Left renal cortex interstitium (tissue), 4 donors: ENCODE measurements at regions not wholly inside any gene's neighbourhood (a gene's known extent, or its start where the extent isn't known, plus 50 kb on each side); places are given as distances from the start of the nearest gene placed in this dataset.
"Not testable (repeated sequence)": the region's sequence is repeated elsewhere in the genome, so short reads cannot be mapped to it uniquely, and the experiment has no call there.

Experiments
- DNase-seq, 4 donors: peaks; one replicate each; pipeline ENCODE4 v3.0.0-alpha.2; 2013; ENCODE audit warnings: low read depth in 4 of 4, low spot score in 2 of 4, missing footprints in 1 of 4

DNA sequence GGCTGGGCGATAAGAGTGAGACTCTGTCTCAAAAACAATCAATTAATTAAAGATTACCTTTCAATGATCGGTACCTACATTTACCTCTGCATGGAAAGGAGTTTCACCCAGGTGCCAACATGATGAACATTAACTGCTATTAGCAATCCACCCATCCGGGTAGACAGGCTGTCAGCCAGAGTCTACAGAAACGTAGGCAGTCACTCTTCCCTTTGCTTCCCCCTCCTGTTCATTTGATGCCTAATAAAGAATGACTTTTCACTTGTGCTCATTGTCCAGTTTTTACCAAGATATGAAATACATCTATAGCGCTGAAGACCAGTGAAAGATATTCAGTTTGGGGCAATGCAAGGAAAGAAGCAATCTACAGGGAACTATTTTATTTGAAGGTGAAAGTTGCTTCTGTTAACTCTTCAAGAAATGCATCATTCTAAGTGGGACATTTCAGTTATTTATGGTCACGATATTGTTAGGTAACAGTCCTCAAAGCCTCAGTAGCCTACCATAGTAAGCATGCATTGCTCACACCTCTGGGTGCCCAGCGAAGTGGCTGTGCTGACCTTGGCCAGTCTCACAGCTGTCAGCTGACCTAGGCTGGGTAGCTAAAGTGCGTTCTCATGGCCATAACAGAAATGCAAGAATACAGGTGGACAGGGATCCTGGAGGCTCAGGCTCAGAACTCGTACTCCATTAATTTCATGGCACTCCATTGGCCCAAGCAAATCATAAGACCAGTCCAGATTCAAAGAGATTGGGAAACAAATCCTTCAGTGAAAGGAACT is 87.2 kb upstream of the DMRT1 start:
- DNase-seq, result no peak

GRCh38 chr9:755454-756381 is 85.8 kb upstream of the DMRT1 start:
- no peak for DNase-seq

DNA sequence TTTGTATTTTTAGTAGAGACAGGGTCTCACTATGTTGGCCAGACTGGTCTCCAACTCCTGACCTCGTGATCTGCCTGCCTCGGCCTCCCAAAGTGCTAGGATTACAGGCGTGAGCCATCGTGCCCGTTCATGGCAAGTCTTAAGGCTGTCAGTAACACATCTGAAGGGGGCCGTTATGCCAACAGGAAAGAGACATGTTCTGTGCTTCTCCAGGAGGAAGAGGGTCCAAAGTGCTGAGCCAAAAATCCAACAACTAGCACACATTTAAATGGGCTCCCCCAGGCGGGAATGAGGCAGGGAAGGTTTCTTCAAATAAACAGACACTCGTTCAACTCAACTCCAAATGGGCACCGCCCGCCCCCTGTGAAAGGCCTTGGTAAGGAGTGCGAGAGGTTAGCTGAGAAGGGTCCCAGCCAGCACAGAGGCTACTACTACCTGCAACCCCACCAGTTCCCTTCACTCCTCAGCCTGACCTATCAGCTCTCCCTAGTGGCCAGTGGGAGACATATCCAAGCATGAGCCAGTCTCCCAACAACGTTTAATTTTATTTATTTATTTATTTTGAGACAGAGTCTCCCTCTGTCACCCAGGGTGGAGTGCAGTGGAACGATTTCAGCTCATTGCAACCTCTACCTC is 84.1 kb upstream of the DMRT1 start:
- DNase-seq, result no peak

GRCh38 chr9:758146-758545 is 83.4 kb upstream of the DMRT1 start:
- DNase-seq, result no peak

- no peak for DNase-seq
These were observed 82.0 kb upstream of the DMRT1 start for GRCh38 chr9:759541-759940.

DNA sequence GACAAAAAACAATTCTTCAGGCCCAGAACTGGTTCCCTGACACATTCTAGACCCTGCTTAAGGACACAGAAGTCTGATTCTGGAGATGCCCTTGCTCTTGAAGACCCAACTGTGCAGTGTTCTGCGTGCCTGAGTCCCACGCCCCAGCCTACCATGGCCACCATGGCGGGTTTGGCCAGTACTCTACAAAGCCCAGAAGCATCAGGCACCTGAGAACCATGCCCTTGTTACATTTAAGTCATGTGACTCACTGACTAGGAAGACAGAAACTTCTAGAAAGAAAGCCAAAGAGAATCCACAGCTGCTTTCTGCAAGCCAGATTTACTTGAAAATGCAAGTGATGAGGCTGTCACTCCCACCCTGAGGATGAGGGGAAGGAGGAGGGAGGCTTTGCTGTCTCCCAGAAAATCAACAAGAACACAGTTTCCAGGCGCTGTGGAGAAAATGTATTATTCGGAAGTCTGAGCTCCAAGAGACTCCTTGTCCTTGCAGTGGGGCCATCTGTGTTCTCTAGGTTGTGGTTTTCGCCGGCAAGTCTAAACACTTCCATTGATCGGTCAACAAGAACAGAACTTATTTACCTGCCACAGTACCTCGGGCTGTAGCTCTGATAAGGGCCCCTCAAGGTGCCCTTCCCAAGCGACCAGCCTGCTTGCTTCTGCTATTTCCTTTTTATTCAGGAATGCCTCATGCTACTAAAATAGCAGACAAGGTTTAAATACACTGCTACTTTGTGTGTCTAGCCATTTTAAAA is 81.3 kb upstream of the DMRT1 start:
- DNase-seq, result no peak

DNA sequence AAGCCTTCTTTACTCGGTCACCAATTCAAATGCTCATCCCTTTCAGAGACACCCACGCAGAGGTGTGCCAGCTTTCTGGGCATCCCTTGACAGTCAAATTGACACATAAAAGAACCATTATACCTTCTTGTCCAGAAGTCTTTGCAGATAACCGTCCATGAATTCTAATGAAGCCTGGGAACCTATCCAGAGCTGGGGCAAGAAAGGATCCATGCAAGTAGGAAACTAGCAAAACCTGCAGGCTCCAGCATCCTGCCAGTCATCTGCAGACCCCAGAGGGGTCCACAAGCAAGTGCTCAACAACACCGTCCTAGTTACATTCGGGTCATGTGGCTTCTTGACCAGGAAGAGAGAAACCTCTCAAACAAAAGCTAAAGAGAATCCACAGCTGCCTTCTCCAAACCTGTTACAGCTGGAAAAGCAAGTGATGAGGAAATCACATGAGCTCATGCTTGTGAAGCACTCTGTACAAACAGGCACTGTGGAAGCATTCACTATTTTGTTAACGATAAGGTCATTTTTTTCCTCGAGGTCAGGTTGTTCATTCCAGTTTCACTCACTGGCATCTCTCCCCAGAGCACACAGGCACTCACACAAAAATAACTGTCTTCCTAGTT is 80.2 kb upstream of the DMRT1 start:
- no peak for DNase-seq

- DNase-seq, result no peak
These were observed 79.5 kb upstream of the DMRT1 start for GRCh38 chr9:761793-762560.

GRCh38 chr9:763692-764091 is 77.8 kb upstream of the DMRT1 start:
- DNase-seq, result no peak

DNA sequence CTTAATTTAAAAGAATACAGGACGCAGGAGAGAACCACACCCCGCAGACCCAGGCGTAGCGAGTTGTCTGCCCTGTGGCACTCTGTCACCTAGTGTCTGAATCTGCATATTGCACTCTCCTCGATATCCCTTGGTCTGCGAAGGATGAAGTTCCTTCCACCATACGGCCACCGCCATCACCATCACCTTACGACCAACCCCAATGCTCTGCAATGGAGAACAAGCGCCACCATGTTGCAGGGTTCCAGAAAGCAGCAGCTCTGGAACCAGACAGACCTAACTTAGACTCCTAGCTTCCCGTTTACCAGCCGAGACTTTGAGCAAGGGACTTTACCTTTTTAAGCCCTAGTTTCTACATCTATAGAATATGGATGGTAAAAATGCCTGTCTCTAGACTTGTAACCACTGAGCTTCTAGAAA is 77.4 kb upstream of the DMRT1 start:
- DNase-seq, result peak in 3 of 4 donors; percentile 24 to 44 (median 26)

GRCh38 chr9:764986-765385 is 76.5 kb upstream of the DMRT1 start:
- no peak for DNase-seq

DNA sequence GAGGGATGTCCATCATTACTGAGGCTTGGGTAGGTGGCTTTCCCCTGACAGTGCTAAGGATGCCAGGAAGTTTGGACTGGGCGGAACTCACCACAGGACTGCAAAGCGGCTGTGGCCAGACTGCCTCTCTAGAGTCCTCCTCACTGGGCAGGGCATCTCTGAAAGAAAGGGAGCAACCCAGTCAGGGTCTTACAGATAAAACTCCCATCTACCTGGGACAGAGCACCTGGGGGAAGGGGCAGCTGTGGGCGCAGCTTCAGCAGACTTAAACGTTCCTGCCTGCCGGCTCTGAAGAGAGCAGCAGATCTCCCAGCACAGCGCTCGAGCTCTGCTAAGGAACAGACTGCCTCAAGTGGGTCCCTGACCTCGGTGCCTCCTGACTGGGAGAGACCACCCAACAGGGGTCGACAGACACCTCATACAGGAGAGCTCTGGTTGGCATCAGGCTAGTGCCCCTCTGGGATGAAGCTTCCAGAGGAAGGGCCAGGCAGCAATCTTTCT is 74.4 kb upstream of the DMRT1 start:
- DNase-seq, result not testable (repeated sequence)

DNA sequence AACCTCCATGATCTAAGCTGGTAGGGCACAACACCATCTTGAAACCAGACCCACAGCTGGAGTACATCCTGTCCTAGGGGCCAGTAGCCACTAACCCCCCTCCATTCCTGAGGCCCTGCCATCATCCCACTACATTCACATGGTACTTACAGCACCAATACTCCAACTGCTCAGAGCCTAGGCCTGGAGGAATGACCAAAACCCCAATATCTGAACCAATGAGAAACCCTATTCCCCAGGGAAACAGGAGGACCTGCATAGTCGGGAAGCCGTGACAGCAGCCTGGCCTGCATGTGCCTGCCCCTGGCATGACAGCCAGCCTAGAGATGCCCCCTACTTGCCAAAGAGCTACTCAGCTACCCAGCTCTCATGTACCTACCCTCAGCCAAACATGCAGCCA is 65.4 kb upstream of the DMRT1 start:
- no peak for DNase-seq

GRCh38 chr9:777978-778377 is 63.5 kb upstream of the DMRT1 start:
- no peak for DNase-seq

GRCh38 chr9:784202-784601 is 57.3 kb upstream of the DMRT1 start:
- no peak for DNase-seq

- DNase-seq, result no peak
These were observed 56.6 kb upstream of the DMRT1 start for GRCh38 chr9:784916-785315.

GRCh38 chr9:785997-786396 is 55.5 kb upstream of the DMRT1 start:
- DNase-seq, result no peak

DNA sequence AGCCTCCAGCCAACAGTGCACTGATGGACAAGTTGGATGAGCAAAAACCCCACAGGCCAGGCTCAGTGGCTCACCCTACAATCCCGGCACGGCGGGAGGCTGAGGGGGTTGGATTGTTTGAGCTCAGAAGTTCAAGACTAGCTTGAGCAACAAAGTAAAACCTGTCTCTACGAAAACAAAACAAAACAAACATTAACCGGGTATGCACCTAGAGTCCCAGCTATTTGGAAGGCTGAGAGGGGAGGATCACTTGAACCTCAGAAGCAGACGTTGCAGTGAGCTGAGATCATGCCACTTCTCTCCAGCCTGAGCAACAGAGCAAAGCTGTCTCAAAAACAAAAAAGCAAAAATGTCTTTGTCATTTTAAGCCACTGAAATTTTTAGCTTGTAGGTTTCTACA is 55.1 kb upstream of the DMRT1 start:
- DNase-seq, result no peak

DNA sequence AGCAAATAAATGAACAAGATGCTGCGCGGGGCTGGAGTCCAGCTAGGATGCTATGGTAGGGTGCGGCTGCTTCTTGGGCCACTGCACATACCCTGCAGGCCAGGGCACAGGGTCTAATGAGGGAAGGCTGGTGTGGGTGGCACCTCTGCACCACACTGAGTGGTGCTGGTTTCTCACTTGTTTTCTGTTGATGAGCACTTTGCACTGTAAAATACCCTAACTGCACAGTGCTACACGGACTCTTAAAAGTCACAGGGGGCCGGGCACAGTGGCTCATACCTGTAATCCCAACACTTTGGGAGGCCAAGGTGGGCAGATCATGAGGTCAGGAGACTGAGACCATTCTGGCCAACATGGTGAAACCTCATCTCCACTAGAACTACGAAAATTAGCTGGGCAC is 52.7 kb upstream of the DMRT1 start:
- DNase-seq, result no peak
